M059J (cell line): ENCODE measurements at regions not wholly inside any gene's neighbourhood (a gene's known extent, or its start where the extent isn't known, plus 50 kb on each side); places are given as distances from the start of the nearest gene placed in this dataset.
A peak's percentile ranks its signal among the peaks of the same experiment; 100 is the strongest.
"Not testable (repeated sequence)": the region's sequence is repeated elsewhere in the genome, so short reads cannot be mapped to it uniquely, and the experiment has no call there.

Source experiments
- DNase-seq: peaks from one replicate; pipeline ENCODE4 v3.0.0-alpha.2; 2012; ENCODE audit warnings: low read depth

GRCh38 chr6:63478734-63479133, 93.5 kb upstream of the LOC128125822 start:
- no peak for DNase-seq

DNA sequence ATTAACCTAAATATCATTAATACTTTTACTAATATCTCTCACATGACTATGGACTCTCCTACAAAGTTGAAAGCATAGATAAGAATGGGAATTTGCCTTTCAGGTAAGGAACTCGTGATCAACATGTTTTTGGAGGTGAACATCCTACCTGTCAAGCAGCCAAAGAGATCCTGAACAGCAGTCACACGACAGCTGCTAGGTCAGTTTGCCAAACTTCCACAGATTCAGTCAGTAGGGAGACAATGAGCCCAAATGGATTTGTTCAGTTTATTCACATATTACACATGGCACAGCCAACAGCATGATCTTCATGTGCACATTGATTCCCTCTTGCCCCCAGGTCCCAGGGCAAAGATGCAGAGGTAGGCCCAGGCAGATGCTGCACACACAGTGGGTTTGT, 86.1 kb upstream of the LOC128125822 start:
- DNase-seq, result no peak

GRCh38 chr6:63487103-63487813, 85.0 kb upstream of the LOC128125822 start:
- DNase-seq, result peak; percentile 18

GRCh38 chr6:63491119-63491518, 81.2 kb upstream of the LOC128125822 start:
- DNase-seq, result no peak

DNA sequence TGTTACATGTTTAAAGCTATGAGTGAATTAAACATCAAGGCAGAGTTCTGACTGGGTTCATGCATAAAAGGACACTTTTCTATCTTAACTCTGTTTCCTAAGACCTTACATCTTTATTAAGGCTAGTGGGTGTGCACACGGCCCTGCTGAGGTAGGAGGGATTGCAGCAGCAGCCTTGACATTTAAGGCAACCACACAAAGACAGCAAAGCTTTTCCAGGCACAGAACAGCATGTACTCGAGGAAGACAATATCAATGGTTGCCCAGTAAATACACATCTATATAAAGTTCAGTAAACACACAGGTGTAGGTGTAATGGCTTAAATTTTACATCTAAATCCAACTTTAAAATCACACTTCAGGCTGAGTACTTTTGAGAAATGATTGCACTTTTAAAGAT, 79.8 kb upstream of the LOC128125822 start:
- no peak for DNase-seq

GRCh38 chr6:63493557-63493956, 78.7 kb upstream of the LOC128125822 start:
- peak; percentile 24 for DNase-seq

DNA sequence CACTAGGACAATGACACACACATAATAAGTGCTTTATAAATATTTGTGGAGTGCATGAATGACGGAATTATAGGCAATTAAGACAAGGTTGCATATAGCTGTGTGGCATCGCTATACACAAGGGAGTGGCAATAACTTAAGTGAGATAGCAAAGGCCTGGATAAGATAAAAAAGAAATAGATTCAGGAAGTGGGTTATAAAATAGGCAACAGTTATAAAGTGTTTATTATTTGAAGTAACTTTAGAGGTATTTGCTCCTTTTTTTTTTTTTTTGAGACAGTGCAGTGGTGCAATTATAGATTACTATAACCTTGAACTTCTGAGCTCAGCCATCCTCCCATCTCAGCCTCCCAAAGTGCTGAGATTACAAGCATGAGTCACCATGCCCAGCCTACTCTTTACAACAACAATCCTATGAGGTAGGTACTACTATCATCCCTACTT, 75.9 kb upstream of the LOC128125822 start:
- DNase-seq, result no peak

DNA sequence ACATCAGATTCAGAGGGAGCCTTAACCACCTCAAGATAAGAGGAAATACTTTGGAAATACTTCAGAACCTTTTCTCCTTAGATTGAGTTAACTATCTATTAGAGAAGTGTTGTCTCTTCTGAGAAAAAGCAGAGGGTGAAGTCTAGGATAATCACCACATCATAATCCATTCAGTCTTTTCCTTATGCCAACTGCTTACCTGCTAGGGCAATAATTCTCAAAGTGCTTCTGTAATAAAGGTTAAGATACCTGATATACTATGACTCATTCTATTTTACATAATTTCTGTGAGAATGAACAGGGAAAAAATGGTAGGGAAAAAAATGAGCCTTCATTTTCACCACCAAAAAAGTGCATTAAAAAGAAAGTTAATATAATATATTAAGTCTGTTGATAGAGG, 70.1 kb upstream of the LOC128125822 start:
- no peak for DNase-seq

DNA sequence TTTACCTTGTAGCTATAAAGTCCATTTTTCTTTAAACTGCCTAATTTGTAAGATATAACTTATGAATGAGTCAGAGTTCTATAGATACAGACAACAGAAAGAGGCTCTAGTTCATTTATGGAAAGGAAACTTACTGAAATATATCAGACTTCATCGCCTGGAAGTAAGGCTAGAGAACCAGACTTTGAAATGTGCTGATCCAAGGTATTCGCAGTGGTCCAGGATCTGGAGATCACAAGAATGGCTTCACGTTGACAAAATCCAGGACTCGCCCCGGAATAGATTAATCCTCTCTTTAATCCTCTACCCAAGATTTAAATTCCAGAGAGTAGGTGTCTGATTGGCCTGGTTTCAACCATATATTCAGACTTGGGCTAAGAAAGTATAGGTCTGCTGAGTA, 69.1 kb upstream of the LOC128125822 start:
- DNase-seq, result no peak

GRCh38 chr6:63504777-63505384, 67.4 kb upstream of the LOC128125822 start:
- DNase-seq, result peak; percentile 54

GRCh38 chr6:63507096-63507495, 65.2 kb upstream of the LOC128125822 start:
- DNase-seq, result peak; percentile 18

DNA sequence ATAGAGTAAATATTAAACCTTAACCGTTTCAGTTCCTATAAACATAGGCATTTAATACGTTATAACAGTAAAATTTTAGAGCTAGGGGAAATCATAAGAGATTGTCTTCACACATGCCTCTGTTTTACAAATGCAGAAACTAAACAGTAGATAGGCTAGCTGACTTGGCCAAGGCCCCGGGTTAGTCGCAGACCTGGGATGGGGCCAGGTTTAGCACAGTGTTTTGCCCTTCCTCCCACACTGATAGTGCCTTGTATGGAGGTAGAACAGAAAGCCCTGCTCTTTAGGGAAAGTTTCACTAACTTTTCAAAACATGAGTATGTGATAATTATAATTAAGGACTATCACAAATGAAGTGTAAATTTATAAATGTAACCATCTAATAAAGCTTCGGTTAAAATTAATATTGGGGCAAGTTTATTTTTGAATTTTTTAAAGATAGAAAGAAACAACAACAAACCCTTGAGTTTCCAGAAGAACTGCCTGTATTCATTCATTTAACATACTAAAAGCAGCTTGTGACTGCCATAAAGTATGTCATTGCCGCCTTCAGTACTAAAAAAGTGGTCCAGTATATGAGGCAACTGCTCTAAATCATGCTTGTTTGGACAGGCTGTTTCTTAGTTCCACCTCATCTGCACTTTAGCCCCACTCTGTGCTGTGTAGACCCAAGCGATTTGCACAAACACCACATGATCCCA, 62.5 kb upstream of the LOC128125822 start:
- DNase-seq, result peak; percentile 39

DNA sequence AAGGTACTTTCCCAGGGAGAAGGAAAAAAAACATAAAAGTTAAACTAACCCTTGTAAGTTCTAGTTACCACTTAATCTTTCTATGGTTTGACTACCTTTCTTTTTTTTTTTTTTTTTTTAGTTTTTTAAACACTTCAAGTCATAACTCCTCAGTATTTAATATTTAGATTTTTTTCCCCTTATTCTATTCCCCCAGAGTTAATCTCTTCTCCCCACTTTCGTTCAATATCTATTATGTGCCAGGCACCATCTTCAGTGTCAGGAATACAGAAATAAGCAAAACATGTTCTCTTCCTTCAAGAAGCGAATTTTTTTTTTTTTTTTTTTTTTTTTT, 62.0 kb upstream of the LOC128125822 start:
- DNase-seq, result no peak

DNA sequence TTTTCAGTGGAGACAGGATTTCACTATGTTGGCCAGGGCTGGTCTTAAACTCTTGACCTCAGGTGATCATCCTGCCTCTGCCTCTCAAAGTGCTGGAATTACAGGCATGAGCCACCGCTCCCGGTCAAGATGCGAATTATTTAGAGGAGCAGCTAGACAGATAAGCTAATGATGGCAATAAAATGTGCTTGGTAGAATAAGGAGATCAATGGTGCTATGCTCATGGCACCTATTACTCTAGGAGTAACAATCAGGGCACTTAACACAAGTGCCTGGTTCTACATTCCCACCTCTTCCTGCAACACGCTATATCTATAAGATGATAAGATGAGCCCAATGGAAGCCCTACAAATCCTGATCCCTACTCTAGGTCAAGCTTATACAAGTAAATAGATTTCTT, 61.4 kb upstream of the LOC128125822 start:
- DNase-seq, result no peak

- DNase-seq, result no peak
These were observed 57.6 kb upstream of the LOC128125822 start for GRCh38 chr6:63514488-63515173.

GRCh38 chr6:63515227-63515626, 57.1 kb upstream of the LOC128125822 start:
- DNase-seq, result not testable (repeated sequence)

DNA sequence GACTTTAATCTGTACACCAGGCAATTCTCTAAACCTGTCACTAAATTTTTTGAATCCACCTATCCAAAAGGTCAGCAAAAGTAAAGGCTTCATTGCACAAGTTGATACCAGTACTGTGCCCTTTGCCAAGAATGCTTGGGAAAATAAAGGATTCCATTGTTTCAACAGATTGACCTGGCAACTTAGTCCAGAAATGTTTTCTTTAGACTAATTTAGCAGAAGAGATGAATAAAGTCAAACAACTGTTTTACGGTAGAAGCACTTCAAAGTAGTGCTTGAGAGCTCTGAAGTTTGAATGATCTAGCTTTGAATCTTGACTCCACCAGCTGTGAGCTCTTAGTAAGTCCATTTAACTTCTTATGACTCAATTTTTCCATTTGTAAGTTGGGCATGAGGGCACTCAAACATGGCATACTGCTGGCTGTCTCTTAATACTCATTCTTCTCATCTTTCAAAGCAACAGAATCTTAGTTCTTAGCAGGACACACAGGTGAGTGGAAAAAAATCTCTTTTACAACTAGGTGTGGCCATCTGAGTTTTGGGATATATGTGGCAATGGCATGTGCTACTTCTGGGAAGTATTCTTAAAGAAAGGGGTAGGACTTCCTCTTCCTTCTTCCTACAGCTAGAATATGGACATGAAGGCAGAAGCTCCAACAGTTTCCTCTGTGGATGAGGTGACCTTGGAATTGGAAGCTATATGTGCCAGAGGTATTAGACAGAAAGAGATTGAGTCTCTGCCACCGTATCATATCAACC, 55.9 kb upstream of the LOC128125822 start:
- peak; percentile 32 for DNase-seq

DNA sequence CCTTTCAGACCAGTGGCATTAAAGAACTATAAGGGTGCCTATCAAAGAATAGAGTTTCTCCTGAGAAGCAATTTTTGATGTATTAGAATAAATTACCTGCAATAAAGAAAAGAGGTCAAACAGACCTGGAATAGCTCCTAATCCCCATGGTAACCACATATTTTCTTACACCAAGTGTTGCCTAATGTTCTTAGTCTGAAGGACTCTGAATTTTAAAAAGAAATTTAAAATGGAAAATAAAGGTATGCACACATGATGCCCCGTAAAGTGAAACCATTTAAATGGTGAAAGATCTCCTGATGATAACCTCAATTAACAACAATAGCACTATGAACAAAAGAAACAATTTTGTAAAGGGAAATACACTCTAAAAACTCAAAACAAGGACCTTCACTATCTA, 55.1 kb upstream of the LOC128125822 start:
- DNase-seq, result no peak

GRCh38 chr6:63521475-63522210, 50.6 kb upstream of the LOC128125822 start:
- no peak for DNase-seq
